ENCODE measurements at regions not wholly inside any gene's neighbourhood (a gene's known extent, or its start where the extent isn't known, plus 50 kb on each side); places are given as distances from the start of the nearest gene placed in this dataset.

DNA sequence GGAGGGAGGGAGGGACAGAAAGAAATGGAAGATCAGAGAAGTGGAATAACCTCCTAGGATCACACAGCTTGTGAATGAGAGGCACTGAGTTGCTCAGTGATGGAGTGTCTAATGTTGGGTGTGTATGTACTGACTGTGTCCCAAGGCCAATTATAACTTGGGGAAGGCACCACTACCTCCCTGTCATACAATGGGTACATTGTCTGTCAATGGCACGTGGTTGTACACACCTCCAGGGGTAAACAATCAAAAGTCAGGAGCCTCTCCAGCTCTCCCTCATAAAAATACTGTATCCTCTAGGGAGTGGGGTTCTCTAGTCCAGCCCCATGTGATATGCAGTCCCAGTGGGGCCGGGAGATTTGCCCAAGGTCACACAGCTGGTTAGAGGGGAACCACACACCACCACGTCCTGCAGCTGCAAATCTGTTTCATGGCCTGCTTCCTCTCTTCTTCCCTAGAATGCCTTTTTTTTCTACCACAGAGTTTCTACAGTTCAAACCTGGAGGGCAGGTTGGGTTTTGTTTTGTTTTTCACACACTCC, 112.5 kb downstream of the SNX5 start (continued):
- TF ChIP-seq, protein P1, sequence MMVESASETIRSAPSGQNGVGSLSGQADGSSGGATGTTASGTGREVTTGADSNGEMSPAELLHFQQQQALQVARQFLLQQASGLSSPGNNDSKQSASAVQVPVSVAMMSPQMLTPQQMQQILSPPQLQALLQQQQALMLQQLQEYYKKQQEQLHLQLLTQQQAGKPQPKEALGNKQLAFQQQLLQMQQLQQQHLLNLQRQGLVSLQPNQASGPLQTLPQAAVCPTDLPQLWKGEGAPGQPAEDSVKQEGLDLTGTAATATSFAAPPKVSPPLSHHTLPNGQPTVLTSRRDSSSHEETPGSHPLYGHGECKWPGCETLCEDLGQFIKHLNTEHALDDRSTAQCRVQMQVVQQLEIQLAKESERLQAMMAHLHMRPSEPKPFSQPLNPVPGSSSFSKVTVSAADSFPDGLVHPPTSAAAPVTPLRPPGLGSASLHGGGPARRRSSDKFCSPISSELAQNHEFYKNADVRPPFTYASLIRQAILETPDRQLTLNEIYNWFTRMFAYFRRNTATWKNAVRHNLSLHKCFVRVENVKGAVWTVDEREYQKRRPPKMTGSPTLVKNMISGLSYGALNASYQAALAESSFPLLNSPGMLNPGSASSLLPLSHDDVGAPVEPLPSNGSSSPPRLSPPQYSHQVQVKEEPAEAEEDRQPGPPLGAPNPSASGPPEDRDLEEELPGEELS (CRISPR knock-in tag; IDR thresholded peaks at IDR 0.05), result peak; percentile 99
- peak; percentile 86; the same call in 1 of the 2 replicates for TF ChIP-seq FOXK1 (CRISPR knock-in tag; IDR thresholded peaks at IDR 0.05; ENCODE audit: borderline replicate concordance, low read depth)
- no peak for TF ChIP-seq HCFC1 (IDR thresholded peaks at IDR 0.05; ENCODE audit: low read depth, low read length)
- TF ChIP-seq ZNF776 (CRISPR knock-in tag; IDR thresholded peaks at IDR 0.05), result no peak; the same call in 1 of the 2 replicates
- TF ChIP-seq ZNF878 (CRISPR knock-in tag; IDR thresholded peaks at IDR 0.05), result no peak
- TF ChIP-seq SP1 (IDR thresholded peaks at IDR 0.05), result no peak
- no peak for TF ChIP-seq SP1 (CRISPR knock-in tag; IDR thresholded peaks at IDR 0.05)
- TF ChIP-seq KMT2A (CRISPR knock-in tag; IDR thresholded peaks at IDR 0.05), result 0 out of 2 replicates have a peak, but pooled peaks have one; percentile 50
- no peak for TF ChIP-seq PTBP1 (IDR thresholded peaks at IDR 0.05; ENCODE audit: low read depth, low read length, poor library complexity, severe bottlenecking)
- TF ChIP-seq, protein P2, sequence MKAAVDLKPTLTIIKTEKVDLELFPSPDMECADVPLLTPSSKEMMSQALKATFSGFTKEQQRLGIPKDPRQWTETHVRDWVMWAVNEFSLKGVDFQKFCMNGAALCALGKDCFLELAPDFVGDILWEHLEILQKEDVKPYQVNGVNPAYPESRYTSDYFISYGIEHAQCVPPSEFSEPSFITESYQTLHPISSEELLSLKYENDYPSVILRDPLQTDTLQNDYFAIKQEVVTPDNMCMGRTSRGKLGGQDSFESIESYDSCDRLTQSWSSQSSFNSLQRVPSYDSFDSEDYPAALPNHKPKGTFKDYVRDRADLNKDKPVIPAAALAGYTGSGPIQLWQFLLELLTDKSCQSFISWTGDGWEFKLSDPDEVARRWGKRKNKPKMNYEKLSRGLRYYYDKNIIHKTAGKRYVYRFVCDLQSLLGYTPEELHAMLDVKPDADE (CRISPR knock-in tag; IDR thresholded peaks at IDR 0.05), result no peak
- TF ChIP-seq, protein P3, sequence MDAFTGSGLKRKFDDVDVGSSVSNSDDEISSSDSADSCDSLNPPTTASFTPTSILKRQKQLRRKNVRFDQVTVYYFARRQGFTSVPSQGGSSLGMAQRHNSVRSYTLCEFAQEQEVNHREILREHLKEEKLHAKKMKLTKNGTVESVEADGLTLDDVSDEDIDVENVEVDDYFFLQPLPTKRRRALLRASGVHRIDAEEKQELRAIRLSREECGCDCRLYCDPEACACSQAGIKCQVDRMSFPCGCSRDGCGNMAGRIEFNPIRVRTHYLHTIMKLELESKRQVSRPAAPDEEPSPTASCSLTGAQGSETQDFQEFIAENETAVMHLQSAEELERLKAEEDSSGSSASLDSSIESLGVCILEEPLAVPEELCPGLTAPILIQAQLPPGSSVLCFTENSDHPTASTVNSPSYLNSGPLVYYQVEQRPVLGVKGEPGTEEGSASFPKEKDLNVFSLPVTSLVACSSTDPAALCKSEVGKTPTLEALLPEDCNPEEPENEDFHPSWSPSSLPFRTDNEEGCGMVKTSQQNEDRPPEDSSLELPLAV (CRISPR knock-in tag; conservative IDR thresholded peaks at IDR 0.05; ENCODE audit: low read depth), result no peak
- TF ChIP-seq, protein P4, sequence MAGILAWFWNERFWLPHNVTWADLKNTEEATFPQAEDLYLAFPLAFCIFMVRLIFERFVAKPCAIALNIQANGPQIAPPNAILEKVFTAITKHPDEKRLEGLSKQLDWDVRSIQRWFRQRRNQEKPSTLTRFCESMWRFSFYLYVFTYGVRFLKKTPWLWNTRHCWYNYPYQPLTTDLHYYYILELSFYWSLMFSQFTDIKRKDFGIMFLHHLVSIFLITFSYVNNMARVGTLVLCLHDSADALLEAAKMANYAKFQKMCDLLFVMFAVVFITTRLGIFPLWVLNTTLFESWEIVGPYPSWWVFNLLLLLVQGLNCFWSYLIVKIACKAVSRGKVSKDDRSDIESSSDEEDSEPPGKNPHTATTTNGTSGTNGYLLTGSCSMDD (CRISPR knock-in tag; IDR thresholded peaks at IDR 0.05), result no peak
- TF ChIP-seq TBX2 (CRISPR knock-in tag; IDR thresholded peaks at IDR 0.05; ENCODE audit: borderline replicate concordance), result peak; percentile 98
- TF ChIP-seq ZFYVE20 (CRISPR knock-in tag; IDR thresholded peaks at IDR 0.05; ENCODE audit: borderline replicate concordance, low read depth), result no peak
- TF ChIP-seq TOE1 (CRISPR knock-in tag; IDR thresholded peaks at IDR 0.05), result no peak
- TF ChIP-seq KDM5A (IDR thresholded peaks at IDR 0.05; ENCODE audit: borderline replicate concordance, low read length), result no peak
- 0 out of 2 replicates have a peak, but pooled peaks have one; percentile 40 for TF ChIP-seq HIVEP1 (CRISPR knock-in tag; IDR thresholded peaks at IDR 0.05)
- TF ChIP-seq, protein P5, sequence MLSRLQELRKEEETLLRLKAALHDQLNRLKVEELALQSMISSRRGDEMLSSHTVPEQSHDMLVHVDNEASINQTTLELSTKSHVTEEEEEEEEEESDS (CRISPR knock-in tag; IDR thresholded peaks at IDR 0.05; ENCODE audit: borderline replicate concordance), result no peak
- TF ChIP-seq PHF20 (CRISPR knock-in tag; IDR thresholded peaks at IDR 0.05), result no peak
- no peak for TF ChIP-seq BRCA1 (CRISPR knock-in tag; IDR thresholded peaks at IDR 0.05)
- 0 out of 2 replicates have a peak, but pooled peaks have one; percentile 55 for TF ChIP-seq SSRP1 (CRISPR knock-in tag; IDR thresholded peaks at IDR 0.05)
- TF ChIP-seq PAF1 (CRISPR knock-in tag; IDR thresholded peaks at IDR 0.05), result no peak
- TF ChIP-seq GABPA (IDR thresholded peaks at IDR 0.05; ENCODE audit: low read depth, low read length), result no peak
- peak; percentile 58; the same call in 1 of the 2 replicates for TF ChIP-seq GABPA (CRISPR knock-in tag; IDR thresholded peaks at IDR 0.05; ENCODE audit: low read depth)
- TF ChIP-seq NCOR1 (IDR thresholded peaks at IDR 0.05; ENCODE audit: borderline replicate concordance, low read length), result peak; percentile 73; the same call in 1 of the 2 replicates
- no peak for TF ChIP-seq CENPX (CRISPR knock-in tag; IDR thresholded peaks at IDR 0.05)

Data from HepG2 (cell line).